Adrenal gland (tissue), 5 donors: ENCODE measurements at regions not wholly inside any gene's neighbourhood (a gene's known extent, or its start where the extent isn't known, plus 50 kb on each side); places are given as distances from the start of the nearest gene placed in this dataset.

ENCODE experiments used
- CTCF ChIP-seq, 6 experiments: fragments of 450-650 bp in 4 of 6; fragments of 200-600 bp in 2 of 6; sonication (generic) in 1 of 6; IDR thresholded peaks; 1 replicate in 5 of 6; 2 replicates in 1 of 6; pipeline versions ENCODE4 v1.5.1 to v1.8.0; 2016 to 2021; ENCODE audit warnings: antibody characterized with exemption in 6 of 6, mild to moderate bottlenecking in 2 of 6, moderate library complexity in 1 of 6
- POLR2A ChIP-seq, 2 donors: fragments of 450-650 bp; IDR thresholded peaks; one replicate each; pipeline ENCODE4 v1.6.1; 2017; ENCODE audit warnings: antibody characterized with exemption in 2 of 2, mild to moderate bottlenecking in 2 of 2, moderate library complexity in 1 of 2
- donor health status: DM: no; HTN: no; CAD: no.

- TF ChIP-seq CTCF (IDR thresholded peaks at IDR 0.05) (no peak), POLR2A (IDR thresholded peaks at IDR 0.05) (no peak)
Observed at GRCh38 chr1:68352202-68352601, 97.6 kb downstream of the RPE65 start.
